Activated CD4-positive, alpha-beta T cell treated with anti-CD3 and anti-CD28 coated beads, Interleukin-2, Interleukin-4, amounts not matched to agents 100 ng/mL and 50 ng/mL, durations not matched to agents 16 hours and 8 hours (primary cell): ENCODE measurements at regions not wholly inside any gene's neighbourhood (a gene's known extent, or its start where the extent isn't known, plus 50 kb on each side); places are given as distances from the start of the nearest gene placed in this dataset.

Source experiments
- DNase-seq: peaks from one replicate; pipeline ENCODE4 v3.0.0-alpha.2; 2020; ENCODE audit warnings: low spot score

GRCh38 chr10:63862860-63863259 is 341.7 kb downstream of the REEP3 start:
- DNase-seq = no peak

GRCh38 chr10:63865210-63865609 is 344.0 kb downstream of the REEP3 start:
- no peak for DNase-seq

GRCh38 chr10:63866075-63866746 is 345.0 kb downstream of the REEP3 start:
- peak; percentile 61 for DNase-seq

GRCh38 chr10:63866747-63867140 is 345.5 kb downstream of the REEP3 start:
- peak; percentile 2 for DNase-seq

- no peak for DNase-seq
Measured at GRCh38 chr10:63878428-63878827, 357.2 kb downstream of the REEP3 start.

- DNase-seq = no peak
Measured at GRCh38 chr10:63883861-63884260, 362.7 kb downstream of the REEP3 start.

- no peak for DNase-seq
Measured at GRCh38 chr10:63884426-63884825, 363.2 kb downstream of the REEP3 start.

- DNase-seq = no peak
Measured at GRCh38 chr10:63885156-63885555, 364.0 kb downstream of the REEP3 start.

GRCh38 chr10:63886281-63887022 is 365.3 kb downstream of the REEP3 start:
- no peak for DNase-seq

GRCh38 chr10:63887023-63887589 is 365.9 kb downstream of the REEP3 start:
- no peak for DNase-seq

GRCh38 chr10:63887600-63888370 is 366.6 kb downstream of the REEP3 start:
- no peak for DNase-seq

GRCh38 chr10:63889803-63890202 is 368.6 kb downstream of the REEP3 start:
- DNase-seq = no peak

GRCh38 chr10:63896992-63897391 is 375.8 kb downstream of the REEP3 start:
- no peak for DNase-seq

GRCh38 chr10:63899673-63900300 is 378.6 kb downstream of the REEP3 start:
- no peak for DNase-seq

- peak; percentile 4 for DNase-seq
Measured at GRCh38 chr10:63901228-63901627, 380.0 kb downstream of the REEP3 start.

GRCh38 chr10:63901881-63902280 is 380.7 kb downstream of the REEP3 start:
- DNase-seq = no peak

- no peak for DNase-seq
Measured at GRCh38 chr10:63910806-63911205, 389.6 kb downstream of the REEP3 start.

GRCh38 chr10:63915240-63915639 is 394.0 kb downstream of the REEP3 start:
- no peak for DNase-seq

- no peak for DNase-seq
Measured at GRCh38 chr10:63917363-63917762, 396.2 kb downstream of the REEP3 start.

GRCh38 chr10:63919575-63920279 is 398.5 kb downstream of the REEP3 start:
- no peak for DNase-seq

- DNase-seq = no peak
Measured at GRCh38 chr10:63920926-63921325, 399.7 kb downstream of the REEP3 start.
